Astrocyte of the cerebellum (primary cell): ENCODE measurements at regions not wholly inside any gene's neighbourhood (a gene's known extent, or its start where the extent isn't known, plus 50 kb on each side); places are given as distances from the start of the nearest gene placed in this dataset.

Experiments used
- DNase-seq: peaks from one replicate; pipeline ENCODE4 v3.0.0-alpha.2; 2011; ENCODE audit warnings: low read depth
- H3K4me3 ChIP-seq: 2 replicates; pipeline ENCODE4 v1.5.1; 2011; ENCODE audit warnings: mild to moderate bottlenecking, low read depth, low read length, moderate library complexity
- CTCF ChIP-seq: IDR thresholded peaks from 2 replicates; pipeline ENCODE4 v1.5.1; 2012; ENCODE audit warnings: low read length, low read depth, moderate library complexity, mild to moderate bottlenecking; ENCODE audit errors: missing control alignments
- in situ Hi-C: cut with HindIII; loops from 2 replicates; pipeline ENCODE4 v1.10.0; 2017; ENCODE audit warnings: low sequenced_read_pairs

- no peak for TF ChIP-seq CTCF
- no peak for DNase-seq
- H3K4me3 ChIP-seq = no peak overlapping the region
- in situ Hi-C loops = loop anchor here (10.0 kb wide), 1 partner anchor 51 kb away; no protein-coding TSS in a partner anchor
These were observed 110.6 kb downstream of the PFKFB3 start for GRCh38 chr10:6313111-6313895.

- DNase-seq = no peak
- H3K4me3 ChIP-seq = no peak overlapping the region
- TF ChIP-seq CTCF = no peak
- in situ Hi-C loops = loop anchor here (10.0 kb wide), 1 partner anchor 50 kb away; no protein-coding TSS in a partner anchor
These were observed 112.0 kb downstream of the PFKFB3 start for GRCh38 chr10:6314620-6315205.

GRCh38 chr10:6319119-6319518 lies 116.4 kb downstream of the PFKFB3 start:
- H3K4me3 ChIP-seq = no peak overlapping the region
- TF ChIP-seq CTCF = no peak
- DNase-seq = no peak
- in situ Hi-C loops = loop anchor here (10.0 kb wide), 1 partner anchor 46 kb away; no protein-coding TSS in a partner anchor

GRCh38 chr10:6320320-6321010 lies 117.7 kb downstream of the PFKFB3 start:
- no peak for TF ChIP-seq CTCF
- in situ Hi-C loops = no loop called here
- no peak for DNase-seq
- H3K4me3 ChIP-seq = no peak overlapping the region

GRCh38 chr10:6321880-6322279 lies 119.1 kb downstream of the PFKFB3 start:
- no peak for DNase-seq
- no peak overlapping the region for H3K4me3 ChIP-seq
- in situ Hi-C loops = no loop called here
- no peak for TF ChIP-seq CTCF

GRCh38 chr10:6322805-6323204 lies 120.1 kb downstream of the PFKFB3 start:
- H3K4me3 ChIP-seq = no peak overlapping the region
- no peak for DNase-seq
- in situ Hi-C loops = no loop called here
- no peak for TF ChIP-seq CTCF
